Keratinocyte (primary cell): ENCODE measurements at regions not wholly inside any gene's neighbourhood (a gene's known extent, or its start where the extent isn't known, plus 50 kb on each side); places are given as distances from the start of the nearest gene placed in this dataset.

Source experiments
- DNase-seq: peaks from one replicate; pipeline ENCODE4 v3.0.0-alpha.2; 2011; ENCODE audit warnings: low read depth, missing footprints, low spot score
- FAIRE-seq: peaks from 2 replicates; lab custom pipeline; 2011; peaks lifted over from hg19 to GRCh38; lab: Jason Lieb, UNC
- H2AFZ ChIP-seq: 2 replicates; pipeline ENCODE4 v1.6.0; 2012; ENCODE audit warnings: low read length, control low read depth, inconsistent platforms; ENCODE audit not compliant: control insufficient read depth
- H3K27ac ChIP-seq: 2 replicates; pipeline ENCODE4 v1.5.1; 2011; ENCODE audit warnings: low read length; ENCODE audit not compliant: control insufficient read depth, insufficient read depth
- H3K27me3 ChIP-seq: 3 replicates; pipeline ENCODE4 v1.6.0; 2011; ENCODE audit warnings: low read length; ENCODE audit not compliant: control insufficient read depth, insufficient read depth; ENCODE audit errors: extremely low read depth
- H3K36me3 ChIP-seq, 2 experiments: 2 replicates in 1 of 2; 3 replicates in 1 of 2; pipeline ENCODE4 v1.5.1; 2011; ENCODE audit warnings: low read length in 2 of 2, mild to moderate bottlenecking in 1 of 2; ENCODE audit not compliant: control insufficient read depth in 2 of 2, insufficient read depth in 2 of 2; ENCODE audit errors: extremely low read depth in 1 of 2
- H3K4me1 ChIP-seq: 3 replicates; pipeline ENCODE4 v1.5.1; 2011; ENCODE audit warnings: low read length; ENCODE audit not compliant: control insufficient read depth, insufficient read depth; ENCODE audit errors: extremely low read depth
- H3K4me2 ChIP-seq: 3 replicates; pipeline ENCODE4 v1.6.0; 2011; ENCODE audit warnings: low read depth, low read length; ENCODE audit not compliant: control insufficient read depth, insufficient read depth; ENCODE audit errors: extremely low read depth
- H3K4me3 ChIP-seq, 3 experiments: fragments of 200-600 bp in 1 of 3; sonication (generic) in 1 of 3; 2 replicates in 2 of 3; 3 replicates in 1 of 3; pipeline ENCODE4 v1.5.1; 2011 to 2016; ENCODE audit warnings: low read length in 3 of 3, mild to moderate bottlenecking in 3 of 3, control low read depth in 2 of 3, inconsistent platforms in 1 of 3, low read depth in 1 of 3, mixed read lengths in 1 of 3, mixed run types in 1 of 3, moderate library complexity in 1 of 3; ENCODE audit not compliant: control insufficient read depth in 2 of 3, insufficient read depth in 2 of 3; ENCODE audit errors: extremely low read depth in 1 of 3
- H3K79me2 ChIP-seq: 2 replicates; pipeline ENCODE4 v1.6.0; 2012; ENCODE audit warnings: low read length; ENCODE audit not compliant: control insufficient read depth, insufficient read depth
- H3K9ac ChIP-seq: 3 replicates; pipeline ENCODE4 v1.6.0; 2011; ENCODE audit warnings: low read length; ENCODE audit not compliant: control insufficient read depth, insufficient read depth; ENCODE audit errors: extremely low read depth
- H3K9me1 ChIP-seq: 3 replicates; pipeline ENCODE4 v1.6.0; 2011; ENCODE audit warnings: low read length; ENCODE audit not compliant: control insufficient read depth, insufficient read depth; ENCODE audit errors: extremely low read depth
- H3K9me3 ChIP-seq: 2 replicates; pipeline ENCODE4 v1.5.1; 2012; ENCODE audit warnings: low read depth, low read length; ENCODE audit not compliant: control insufficient read depth
- H4K20me1 ChIP-seq: 3 replicates; pipeline ENCODE4 v1.6.0; 2011; ENCODE audit warnings: low read length; ENCODE audit not compliant: control insufficient read depth, insufficient read depth; ENCODE audit errors: extremely low read depth
- CTCF ChIP-seq, 3 experiments: IDR thresholded peaks in 1 of 3; conservative IDR thresholded peaks in 1 of 3; optimal IDR thresholded peaks in 1 of 3; 2 replicates in 2 of 3; 3 replicates in 1 of 3; pipeline versions ENCODE3 to v1.5.1; 2011; ENCODE audit warnings: low read length in 3 of 3, mild to moderate bottlenecking in 3 of 3, moderate library complexity in 2 of 3, control low read depth in 1 of 3, inconsistent platforms in 1 of 3; ENCODE audit not compliant: insufficient read depth in 2 of 3; ENCODE audit errors: extremely low read depth in 1 of 3
- EZH2 ChIP-seq: IDR thresholded peaks from one replicate; pipeline ENCODE4 v1.6.1; 2012; ENCODE audit warnings: inconsistent platforms, mild to moderate bottlenecking, low read length, moderate library complexity
- dilution Hi-C: fragments of 300-500 bp; cut with MboI; formaldehyde crosslinking; loops from one replicate; pipeline ENCODE4 v1.7.0; 2020; ENCODE audit warnings: low sequenced_read_pairs; ENCODE audit not compliant: extremely low pct_ligation_motif_present

DNA sequence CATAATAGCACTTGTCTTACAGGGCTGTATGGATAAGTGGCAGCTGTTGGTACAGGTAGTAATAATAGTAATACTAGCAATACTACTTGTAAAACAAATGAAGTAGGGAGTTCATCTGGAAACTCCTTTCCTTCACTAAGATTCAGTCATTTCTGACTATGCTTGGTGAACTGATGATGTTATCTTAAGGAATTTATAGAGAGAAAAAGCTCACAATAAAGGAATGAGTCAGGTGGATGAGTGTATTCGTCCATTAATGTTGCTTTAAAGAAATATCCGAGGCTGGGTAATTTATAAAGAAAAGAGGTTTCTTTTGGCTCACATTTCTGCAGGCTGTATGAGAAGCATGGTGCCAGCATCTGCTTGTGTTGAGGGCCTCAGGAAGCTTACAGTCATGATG, 477.3 kb downstream of the KLF12 start:
- Histone ChIP-seq H3K9me1 (no peaks in the 10 kb centered on the region), H4K20me1 (no peaks in the 10 kb centered on the region), H3K36me3 (no peaks in the 10 kb centered on the region), H3K4me1 (peaks cover 5% of the 10 kb centered on the region), H3K79me2 (no peaks in the 10 kb centered on the region), H3K27ac (peak overlapping the region; percentile 10), H3K9me3 (peaks cover 11% of the 10 kb centered on the region), H2AFZ (peak overlapping the region; percentile 47), H3K9ac (no peak overlapping the region), H3K4me2 (peak overlapping the region; percentile 3), H3K27me3 (no peaks in the 10 kb centered on the region), H3K4me3 (no peak overlapping the region)
- TF ChIP-seq EZH2 (no peak), CTCF (optimal IDR thresholded peaks at IDR 0.05 in 1 of 3, IDR thresholded peaks at IDR 0.05 in 1 of 3, conservative IDR thresholded peaks at IDR 0.05 in 1 of 3; ENCODE audit: extremely low read depth in 1 of 3, insufficient read depth in 2 of 3, low read length in 3 of 3) (no peak)
- FAIRE-seq (no peak), DNase-seq (no peak)
- dilution Hi-C loops = no loop called here

GRCh38 chr13:73653688-73654087, 480.5 kb downstream of the KLF12 start:
- Histone ChIP-seq H3K4me1 (peaks cover 5% of the 10 kb centered on the region), H3K9ac (no peak overlapping the region), H3K9me1 (no peaks in the 10 kb centered on the region), H3K79me2 (no peaks in the 10 kb centered on the region), H3K27ac (no peak overlapping the region), H4K20me1 (no peaks in the 10 kb centered on the region), H3K36me3 (no peaks in the 10 kb centered on the region), H2AFZ (no peak overlapping the region), H3K4me2 (no peak overlapping the region), H3K4me3 (no peak overlapping the region), H3K27me3 (no peaks in the 10 kb centered on the region), H3K9me3 (peaks cover 11% of the 10 kb centered on the region)
- dilution Hi-C loops = no loop called here
- FAIRE-seq = no peak
- TF ChIP-seq EZH2 = no peak
- TF ChIP-seq CTCF (optimal IDR thresholded peaks at IDR 0.05 in 1 of 3, IDR thresholded peaks at IDR 0.05 in 1 of 3, conservative IDR thresholded peaks at IDR 0.05 in 1 of 3; ENCODE audit: extremely low read depth in 1 of 3, insufficient read depth in 2 of 3, low read length in 3 of 3) = no peak
- DNase-seq = no peak
